GM12891 (cell line): ENCODE measurements at regions not wholly inside any gene's neighbourhood (a gene's known extent, or its start where the extent isn't known, plus 50 kb on each side); places are given as distances from the start of the nearest gene placed in this dataset.

Experiments
- POLR2A ChIP-seq: IDR thresholded peaks from 2 replicates; pipeline ENCODE4 v1.6.1; 2011; ENCODE audit warnings: low read depth, low read length, control low read depth
- POLR2AphosphoS5 ChIP-seq: IDR thresholded peaks from 2 replicates; pipeline ENCODE4 v1.6.1; 2011; ENCODE audit warnings: low read depth, low read length, control low read depth
- SPI1 ChIP-seq: IDR thresholded peaks from 2 replicates; pipeline ENCODE4 v1.6.1; 2011; ENCODE audit warnings: low read depth, low read length, control low read depth
- TAF1 ChIP-seq: IDR thresholded peaks from 2 replicates; pipeline ENCODE4 v1.6.1; 2011; ENCODE audit warnings: low read depth, low read length, control low read depth

- TF ChIP-seq TAF1 (no peak), POLR2A (no peak), POLR2AphosphoS5 (no peak), SPI1 (no peak)
These were observed 57.7 kb upstream of the GALNT10 start for GRCh38 chr5:154132718-154133307.
